HG03565 (cell line): ENCODE measurements at regions not wholly inside any gene's neighbourhood (a gene's known extent, or its start where the extent isn't known, plus 50 kb on each side); places are given as distances from the start of the nearest gene placed in this dataset.

Source experiments
- ATAC-seq: cut with Tn5 transposase; IDR thresholded peaks from one replicate; pipeline ENCODE4 v1.9.1; 2021; ENCODE audit warnings: mild to moderate bottlenecking, moderate library complexity; ENCODE audit not compliant: unreplicated experiment

GRCh38 chr10:83919187-83919586 is 220.1 kb upstream of the GHITM start:
- no peak for ATAC-seq

- ATAC-seq, result no peak
These were observed 217.1 kb upstream of the GHITM start for GRCh38 chr10:83921984-83922860.

- ATAC-seq, result no peak
These were observed 214.2 kb upstream of the GHITM start for GRCh38 chr10:83925133-83925532.

- ATAC-seq, result no peak
These were observed 212.7 kb upstream of the GHITM start for GRCh38 chr10:83926606-83927005.

GRCh38 chr10:83927166-83927565 is 212.1 kb upstream of the GHITM start:
- no peak for ATAC-seq

GRCh38 chr10:83929399-83929798 is 209.9 kb upstream of the GHITM start:
- ATAC-seq, result no peak

GRCh38 chr10:83931669-83932068 is 207.6 kb upstream of the GHITM start:
- no peak for ATAC-seq

GRCh38 chr10:83932245-83932644 is 207.1 kb upstream of the GHITM start:
- ATAC-seq, result no peak

GRCh38 chr10:83934062-83934461 is 205.2 kb upstream of the GHITM start:
- ATAC-seq, result no peak

- ATAC-seq, result no peak
These were observed 204.5 kb upstream of the GHITM start for GRCh38 chr10:83934641-83935338.

- no peak for ATAC-seq
These were observed 204.0 kb upstream of the GHITM start for GRCh38 chr10:83935339-83935736.

- no peak for ATAC-seq
These were observed 203.4 kb upstream of the GHITM start for GRCh38 chr10:83935911-83936310.

- ATAC-seq, result no peak
These were observed 202.1 kb upstream of the GHITM start for GRCh38 chr10:83937161-83937560.

GRCh38 chr10:83937826-83938225 is 201.5 kb upstream of the GHITM start:
- no peak for ATAC-seq

GRCh38 chr10:83941189-83941588 is 198.1 kb upstream of the GHITM start:
- ATAC-seq, result no peak

GRCh38 chr10:83942410-83942809 is 196.9 kb upstream of the GHITM start:
- ATAC-seq, result no peak

GRCh38 chr10:83943049-83943448 is 196.3 kb upstream of the GHITM start:
- ATAC-seq, result no peak

- ATAC-seq, result no peak
These were observed 195.4 kb upstream of the GHITM start for GRCh38 chr10:83943920-83944319.

GRCh38 chr10:83945982-83946718 is 193.2 kb upstream of the GHITM start:
- no peak for ATAC-seq

GRCh38 chr10:83952314-83952713 is 187.0 kb upstream of the GHITM start:
- ATAC-seq, result no peak

- ATAC-seq, result no peak
These were observed 185.7 kb upstream of the GHITM start for GRCh38 chr10:83953589-83953988.
